Stimulated activated CD8-positive, alpha-beta memory T cell treated with anti-CD3 and anti-CD28 coated beads, Interleukin-7, amount 100 ng/mL, for 48 hours (primary cell): ENCODE measurements at regions not wholly inside any gene's neighbourhood (a gene's known extent, or its start where the extent isn't known, plus 50 kb on each side); places are given as distances from the start of the nearest gene placed in this dataset.

Source experiments
- DNase-seq, 2 donors: peaks; one replicate each; pipeline ENCODE4 v3.0.0-alpha.2; 2020; ENCODE audit warnings: low read depth in 1 of 2; ENCODE audit errors: extremely low read depth in 1 of 2

- no peak for DNase-seq
These were observed 101.0 kb downstream of the HRH4 start for GRCh38 chr18:24561369-24561965.

- DNase-seq: no peak
These were observed 106.8 kb downstream of the HRH4 start for GRCh38 chr18:24567199-24567598.

- DNase-seq: no peak
These were observed 110.3 kb downstream of the HRH4 start for GRCh38 chr18:24570716-24571115.

DNA sequence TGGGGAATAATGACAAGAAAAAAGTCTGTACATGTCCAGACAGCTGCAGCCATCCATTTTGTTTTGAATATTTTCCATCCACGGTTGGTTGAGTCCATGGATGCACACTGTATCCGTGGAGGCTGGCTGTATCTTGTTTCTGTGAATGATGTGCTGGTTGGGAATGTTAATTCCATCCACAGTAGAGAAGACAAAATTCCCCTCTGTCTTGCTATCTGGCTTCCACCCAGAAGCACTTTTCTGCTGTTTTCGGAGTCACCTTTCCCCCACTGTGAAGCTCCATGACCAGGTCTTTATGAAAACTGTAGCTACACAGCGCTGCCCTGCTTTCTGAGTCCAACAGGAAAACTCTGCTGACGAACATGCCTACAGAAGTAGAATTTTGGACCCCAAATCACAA, 122.3 kb downstream of the HRH4 start:
- DNase-seq: no peak

DNA sequence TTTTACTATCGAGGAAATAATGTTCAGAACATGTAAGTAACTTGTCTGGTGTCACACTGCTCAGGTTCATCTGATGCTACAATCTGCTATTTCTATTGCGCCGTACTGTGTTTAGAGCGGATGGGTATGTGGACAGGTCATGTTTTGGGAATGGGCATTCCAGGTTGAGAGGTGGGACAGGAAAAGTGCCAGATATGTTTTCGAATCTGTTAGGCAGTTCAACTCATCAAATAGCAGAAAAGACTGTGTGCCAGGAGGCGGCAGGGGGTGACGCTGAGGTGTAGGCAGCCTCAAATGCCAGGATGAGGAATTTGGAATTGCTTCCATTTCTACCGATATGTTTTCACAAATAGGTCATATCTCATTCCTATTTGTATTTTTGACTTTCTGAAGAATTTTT, 123.8 kb downstream of the HRH4 start:
- no peak for DNase-seq

GRCh38 chr18:24584813-24585212, 124.4 kb downstream of the HRH4 start:
- no peak for DNase-seq

GRCh38 chr18:24585996-24586566, 125.6 kb downstream of the HRH4 start:
- no peak for DNase-seq

- no peak for DNase-seq
These were observed 126.4 kb downstream of the HRH4 start for GRCh38 chr18:24586662-24587360.

DNA sequence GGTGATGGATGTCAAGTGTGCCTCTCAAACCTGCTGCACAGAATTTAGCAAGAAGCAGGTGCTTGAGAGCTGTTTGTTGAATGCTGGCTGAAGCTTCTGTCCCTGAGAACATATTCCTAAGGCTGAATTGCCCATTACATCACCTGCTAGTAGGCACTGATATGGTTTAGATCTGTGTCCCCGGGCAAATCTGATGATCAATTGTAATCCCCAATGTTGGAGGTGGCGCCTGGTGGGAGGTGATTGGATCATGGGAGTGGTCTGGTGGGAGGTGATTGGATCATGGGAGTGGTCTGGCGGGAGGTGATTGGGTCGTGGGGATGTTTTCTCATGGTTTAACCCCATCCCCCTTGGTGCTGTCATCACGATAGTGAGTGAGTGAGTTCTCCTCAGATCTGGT, 128.0 kb downstream of the HRH4 start:
- no peak for DNase-seq

DNA sequence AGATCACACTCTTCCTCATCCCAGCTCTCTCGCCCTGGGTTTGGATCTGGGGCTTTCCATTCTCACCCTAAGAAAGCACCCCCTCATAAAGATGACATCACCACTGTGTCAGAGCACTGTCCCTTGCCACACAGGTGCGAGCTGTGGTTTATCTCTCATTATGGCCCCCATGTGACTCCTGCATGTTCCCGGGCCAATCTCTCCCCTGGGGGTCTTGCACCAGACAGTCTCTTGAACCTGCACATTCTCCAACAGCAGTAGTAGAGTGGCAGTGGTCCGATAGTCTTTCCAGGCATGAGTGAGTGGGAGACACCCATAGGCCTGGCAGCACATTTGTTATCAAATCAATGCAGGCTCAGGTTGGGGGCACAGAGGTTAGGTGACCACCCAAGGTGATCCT, 130.5 kb downstream of the HRH4 start:
- no peak for DNase-seq

- no peak for DNase-seq
These were observed 133.0 kb downstream of the HRH4 start for GRCh38 chr18:24593401-24593800.

DNA sequence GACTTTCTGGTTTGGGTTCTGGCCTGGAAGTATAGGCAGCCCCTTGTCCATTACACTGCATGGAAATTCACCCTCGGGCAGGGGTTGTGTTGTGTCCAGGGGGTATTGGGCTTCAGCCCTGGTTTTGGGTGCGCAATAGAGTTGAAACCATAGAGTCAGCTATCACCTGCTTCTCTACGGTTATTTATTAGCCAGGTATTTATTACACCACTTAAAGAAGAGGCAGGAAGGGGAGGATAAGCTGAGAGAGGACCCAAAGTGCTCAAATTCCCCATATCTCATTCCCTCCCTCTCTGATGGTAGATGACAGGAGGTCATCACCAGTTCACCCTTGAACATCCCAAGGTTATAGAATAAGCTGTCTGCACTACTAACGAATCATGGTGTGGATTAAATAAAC, 133.4 kb downstream of the HRH4 start:
- no peak for DNase-seq

GRCh38 chr18:24595561-24596031, 135.2 kb downstream of the HRH4 start:
- DNase-seq: no peak

- DNase-seq: no peak
These were observed 139.7 kb downstream of the HRH4 start for GRCh38 chr18:24600076-24600654.

GRCh38 chr18:24601585-24601984, 141.1 kb downstream of the HRH4 start:
- no peak for DNase-seq

DNA sequence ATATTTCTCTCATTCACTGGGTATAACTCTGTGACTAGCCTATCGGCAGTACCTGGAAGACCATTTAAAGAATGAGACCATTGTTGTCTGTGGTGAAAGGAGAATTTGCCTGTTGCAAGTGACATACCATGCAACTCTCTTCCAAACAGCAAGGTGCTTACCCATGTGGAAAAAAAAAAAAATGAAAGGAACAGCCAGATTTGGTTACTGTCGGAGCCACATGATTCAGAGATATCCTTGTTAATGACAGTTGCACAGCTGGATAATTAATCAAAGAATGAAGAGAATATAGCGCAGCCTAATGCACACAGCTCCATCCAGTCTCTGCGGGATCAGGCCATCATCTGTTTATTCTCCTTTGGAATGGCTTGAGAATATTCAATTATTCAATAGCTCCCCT, 141.8 kb downstream of the HRH4 start:
- DNase-seq: no peak

- no peak for DNase-seq
These were observed 142.7 kb downstream of the HRH4 start for GRCh38 chr18:24603151-24603550.

DNA sequence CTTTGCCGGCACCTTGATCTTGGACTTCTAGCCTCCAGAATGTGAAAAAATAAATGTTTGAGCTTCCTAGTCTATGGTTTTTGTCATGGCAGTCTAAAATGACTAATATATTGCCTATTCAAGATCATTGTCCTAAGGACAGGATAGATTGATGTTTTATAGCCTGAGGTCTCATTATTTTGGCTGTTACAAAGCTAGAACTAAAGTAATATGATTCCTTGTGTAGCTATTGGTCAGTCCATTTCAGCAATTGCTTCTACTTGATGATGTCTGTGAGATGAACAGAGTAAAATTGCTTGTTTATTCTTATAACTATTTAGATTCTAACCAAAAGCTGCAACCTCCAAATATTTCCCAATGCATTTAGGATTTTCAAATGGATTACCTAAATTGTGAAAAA, 145.0 kb downstream of the HRH4 start:
- no peak for DNase-seq

DNA sequence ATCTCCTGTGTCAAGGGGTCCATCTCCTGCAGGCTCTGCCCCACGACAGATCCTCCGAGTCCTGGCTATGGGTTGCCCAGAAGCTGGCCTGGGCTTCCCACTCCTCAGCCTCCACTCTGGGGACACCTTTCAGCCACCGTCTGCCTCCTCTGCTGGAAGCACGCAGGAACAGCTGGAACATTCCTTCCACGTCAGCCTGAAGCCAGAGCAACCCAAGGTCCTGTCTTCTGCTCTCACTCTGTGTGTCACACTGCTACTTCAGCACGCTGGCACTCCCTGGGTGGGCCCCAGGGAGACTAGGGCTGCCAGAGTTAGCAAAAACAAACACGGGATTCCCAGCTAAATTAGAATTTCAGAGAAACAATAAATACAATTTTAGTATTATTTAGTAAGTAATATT, 148.8 kb downstream of the HRH4 start:
- no peak for DNase-seq

GRCh38 chr18:24611075-24611474, 150.6 kb downstream of the HRH4 start:
- DNase-seq: no peak

DNA sequence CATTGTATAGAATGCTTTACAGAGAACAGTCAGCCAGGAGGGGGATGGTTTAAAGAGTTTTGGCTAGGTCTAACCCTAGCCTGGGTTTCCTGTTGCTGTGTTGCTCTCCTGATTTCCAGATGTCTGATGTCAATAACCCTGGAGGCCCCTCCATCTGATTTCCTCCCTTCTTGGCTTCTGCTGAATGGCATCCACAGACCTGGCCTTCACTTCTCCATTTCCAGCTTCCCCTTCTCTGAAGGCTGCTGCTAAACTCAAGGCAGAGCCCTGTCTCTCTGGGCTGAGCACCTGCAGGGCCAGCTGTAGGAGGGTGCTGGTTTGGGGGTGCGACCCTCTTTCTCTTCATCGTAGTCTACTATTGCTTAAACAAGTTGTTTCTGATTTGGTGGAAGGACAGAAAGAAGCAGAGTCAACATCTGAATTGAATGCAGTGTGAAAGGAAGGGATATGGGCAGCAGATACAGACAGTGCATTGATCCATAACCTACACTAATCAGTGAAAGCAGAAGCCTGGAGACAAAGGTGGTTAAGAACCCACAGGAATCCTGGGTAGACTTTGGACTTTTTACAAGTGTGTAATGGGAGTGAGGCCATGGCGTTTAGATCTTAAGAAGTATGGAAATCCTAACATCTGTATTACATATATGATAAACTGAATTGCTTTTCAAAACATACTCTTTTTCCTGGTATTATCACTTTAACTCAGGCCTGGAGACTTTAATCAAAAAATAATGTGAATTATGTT, 153.6 kb downstream of the HRH4 start:
- no peak for DNase-seq
